Chondrocyte (in vitro differentiated cells): ENCODE measurements at regions not wholly inside any gene's neighbourhood (a gene's known extent, or its start where the extent isn't known, plus 50 kb on each side); places are given as distances from the start of the nearest gene placed in this dataset.

Source experiments
- DNase-seq: peaks from one replicate; pipeline ENCODE4 v3.0.0; 2021; ENCODE audit warnings: mixed read lengths, low spot score
- H3K27ac Mint-ChIP-seq: one replicate; pipeline ENCODE4 v1.8.0; 2021; ENCODE audit warnings: mild to moderate bottlenecking, moderate library complexity, mixed read lengths; ENCODE audit not compliant: unreplicated experiment
- H3K27me3 Mint-ChIP-seq: 2 replicates; pipeline ENCODE4 v1.8.0; 2021; ENCODE audit warnings: low read depth, mixed read lengths
- H3K36me3 Mint-ChIP-seq: 2 replicates; pipeline ENCODE4 v1.8.0; 2021; ENCODE audit warnings: low read depth, mixed read lengths
- H3K4me1 Mint-ChIP-seq: 2 replicates; pipeline ENCODE4 v1.8.0; 2021; ENCODE audit warnings: low read depth, mild to moderate bottlenecking, mixed read lengths
- H3K4me3 Mint-ChIP-seq: one replicate; pipeline ENCODE4 v1.8.0; 2021; ENCODE audit warnings: mild to moderate bottlenecking, moderate library complexity, mixed read lengths; ENCODE audit not compliant: unreplicated experiment
- H3K9me3 Mint-ChIP-seq: 2 replicates; pipeline ENCODE4 v1.8.0; 2021; ENCODE audit warnings: low read depth, mixed read lengths
- CTCF ChIP-seq: fragments of 200-600 bp; sonication (generic); IDR thresholded peaks from 2 replicates; pipeline ENCODE4 v1.5.0; 2021; ENCODE audit warnings: antibody characterized with exemption, mild to moderate bottlenecking, moderate library complexity

DNA sequence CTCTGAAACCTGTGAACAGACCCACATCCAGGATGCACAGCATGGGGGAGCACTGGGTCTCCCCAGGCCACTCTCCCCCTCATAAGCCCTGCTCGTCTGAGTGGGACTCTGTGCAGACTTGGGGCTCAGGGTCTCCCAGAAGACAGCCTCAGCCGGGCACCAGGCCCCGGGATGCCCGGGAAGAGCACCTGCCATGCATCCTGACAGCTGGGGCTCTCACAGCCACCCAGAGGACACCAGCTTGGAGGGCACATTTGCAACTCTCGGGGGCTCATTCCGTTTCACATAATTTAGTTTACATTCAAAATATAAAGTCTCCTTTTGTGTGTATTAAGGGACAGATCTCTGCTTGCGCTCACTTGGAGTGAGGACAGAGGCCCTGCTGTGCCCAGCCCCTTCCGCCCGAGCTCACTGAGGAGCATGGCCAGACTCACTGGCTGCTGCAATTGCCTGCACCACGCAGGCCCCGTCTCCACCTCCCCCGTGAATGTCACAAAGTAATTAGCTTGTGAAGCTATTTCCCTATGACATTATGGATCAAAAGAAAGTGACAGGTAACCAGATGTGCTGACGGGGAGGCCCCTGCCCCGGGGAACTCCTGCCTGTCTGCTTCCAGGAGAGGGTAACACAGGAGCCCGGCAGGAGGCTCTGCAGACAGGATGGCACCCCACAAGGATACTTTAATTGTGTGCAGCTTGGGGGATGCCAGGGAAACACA lies 275.6 kb downstream of the BRD1 start:
- DNase-seq, result no peak
- H3K36me3 Mint-ChIP-seq, result no peaks in the 10 kb centered on the region
- H3K4me3 Mint-ChIP-seq, result no peak overlapping the region
- no peak for TF ChIP-seq CTCF
- H3K4me1 Mint-ChIP-seq, result no peaks in the 10 kb centered on the region
- H3K27ac Mint-ChIP-seq, result no peak overlapping the region
- no peaks in the 10 kb centered on the region for H3K27me3 Mint-ChIP-seq
- H3K9me3 Mint-ChIP-seq, result peaks cover 12% of the 10 kb centered on the region

- TF ChIP-seq CTCF, result no peak
- no peaks in the 10 kb centered on the region for H3K4me1 Mint-ChIP-seq
- no peak for DNase-seq
- H3K27ac Mint-ChIP-seq, result no peak overlapping the region
- H3K36me3 Mint-ChIP-seq, result no peaks in the 10 kb centered on the region
- H3K27me3 Mint-ChIP-seq, result no peaks in the 10 kb centered on the region
- peaks cover 12% of the 10 kb centered on the region for H3K9me3 Mint-ChIP-seq
- H3K4me3 Mint-ChIP-seq, result no peak overlapping the region
These were observed 276.2 kb downstream of the BRD1 start for GRCh38 chr22:49551446-49551845.

GRCh38 chr22:49550766-49551362 lies 276.8 kb downstream of the BRD1 start:
- no peak for DNase-seq
- Mint-ChIP-seq H3K27ac (no peak overlapping the region), H3K4me1 (no peaks in the 10 kb centered on the region), H3K4me3 (no peak overlapping the region), H3K27me3 (no peaks in the 10 kb centered on the region), H3K36me3 (no peaks in the 10 kb centered on the region), H3K9me3 (peaks cover 12% of the 10 kb centered on the region)
- TF ChIP-seq CTCF, result no peak

- no peak for DNase-seq
- Mint-ChIP-seq H3K36me3 (no peaks in the 10 kb centered on the region), H3K9me3 (peaks cover 12% of the 10 kb centered on the region), H3K4me1 (no peaks in the 10 kb centered on the region), H3K27ac (no peak overlapping the region), H3K4me3 (no peak overlapping the region), H3K27me3 (no peaks in the 10 kb centered on the region)
- no peak for TF ChIP-seq CTCF
These were observed 277.6 kb downstream of the BRD1 start for GRCh38 chr22:49550141-49550430.

GRCh38 chr22:49549256-49550140 lies 278.2 kb downstream of the BRD1 start:
- Mint-ChIP-seq H3K4me3 (no peak overlapping the region), H3K36me3 (no peaks in the 10 kb centered on the region), H3K9me3 (peaks cover 12% of the 10 kb centered on the region), H3K27me3 (no peaks in the 10 kb centered on the region), H3K27ac (peak overlapping the region; percentile 29), H3K4me1 (no peaks in the 10 kb centered on the region)
- no peak for DNase-seq
- no peak for TF ChIP-seq CTCF
